Bone marrow (tissue), 2 donors: ENCODE measurements at regions not wholly inside any gene's neighbourhood (a gene's known extent, or its start where the extent isn't known, plus 50 kb on each side); places are given as distances from the start of the nearest gene placed in this dataset.

ENCODE experiments used
- DNase-seq, 2 donors: peaks; one replicate each; lab custom pipeline; 2025; lab: John Stamatoyannopoulos, UW

DNA sequence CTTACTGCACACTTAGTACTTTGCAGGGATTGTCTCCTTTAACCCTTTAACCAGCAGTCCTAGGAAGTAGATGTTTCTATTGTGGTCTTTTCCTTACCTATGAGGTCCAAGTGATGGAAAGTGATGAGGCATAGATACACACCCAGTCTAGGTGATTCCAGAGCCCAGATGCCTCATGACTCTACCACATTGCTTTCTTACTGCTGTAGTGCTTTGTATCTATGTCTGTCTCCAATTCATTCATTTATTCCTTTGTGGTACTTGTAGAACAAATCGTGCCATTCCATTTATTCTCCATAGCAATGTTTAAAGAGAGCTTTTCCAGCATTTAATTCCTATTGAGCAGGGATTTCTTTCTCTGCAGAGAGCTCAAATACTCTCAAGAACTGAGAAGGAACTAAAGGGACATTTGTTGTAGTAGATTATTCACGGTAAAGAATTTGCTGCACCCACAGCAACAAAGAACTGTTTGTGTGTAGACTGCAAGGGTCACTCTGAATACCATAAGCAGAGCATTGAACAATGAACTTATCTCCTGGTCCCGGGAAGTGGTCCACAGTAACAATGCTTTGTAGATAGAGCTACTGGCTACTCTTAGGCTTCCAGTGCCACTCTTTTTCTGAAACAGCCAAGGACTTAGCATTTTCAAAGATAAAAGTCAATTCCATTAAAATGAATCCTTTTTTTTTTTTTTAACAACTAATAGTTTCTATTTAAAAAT lies 337.0 kb downstream of the PTEN start:
- DNase-seq = no peak

GRCh38 chr10:88205842-88206446 lies 342.5 kb downstream of the PTEN start:
- no peak for DNase-seq

DNA sequence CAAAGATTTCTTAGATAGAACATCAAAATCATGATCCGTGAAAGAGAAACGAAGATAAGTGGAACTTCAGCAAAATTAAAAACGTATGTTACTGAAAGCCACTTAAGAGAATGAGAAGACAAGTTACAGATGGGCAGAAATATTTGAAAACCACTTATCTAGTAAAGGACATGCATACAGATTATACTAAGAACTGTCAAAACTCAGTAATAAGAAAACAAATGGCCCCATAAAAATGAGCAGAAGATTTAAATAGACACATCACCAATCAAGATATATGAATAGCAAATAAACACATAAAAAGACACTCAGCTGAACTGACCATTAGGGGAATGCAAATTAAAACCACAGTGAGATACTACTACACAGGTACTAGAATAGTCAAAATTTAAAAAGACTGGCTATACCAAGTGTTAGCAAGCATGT lies 343.7 kb downstream of the PTEN start:
- DNase-seq = no peak

DNA sequence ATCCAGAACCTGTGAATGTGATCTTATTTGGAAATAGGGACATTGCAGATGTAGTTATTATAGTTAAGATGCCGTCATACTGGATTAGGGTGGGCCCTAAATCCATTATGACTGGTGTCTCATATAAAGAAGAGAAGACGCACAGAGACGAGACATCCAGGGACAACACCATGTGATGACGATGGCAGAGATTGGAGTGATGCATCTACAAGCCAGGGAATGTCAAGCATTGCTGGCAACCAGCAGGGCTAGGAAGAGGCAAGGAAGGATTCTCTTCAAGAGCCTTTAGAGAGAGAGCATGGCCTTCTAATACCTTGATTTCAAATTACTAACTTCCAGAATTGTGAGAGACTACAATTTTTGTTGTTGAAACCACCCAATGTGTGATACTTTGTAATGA lies 345.8 kb downstream of the PTEN start:
- DNase-seq = no peak

DNA sequence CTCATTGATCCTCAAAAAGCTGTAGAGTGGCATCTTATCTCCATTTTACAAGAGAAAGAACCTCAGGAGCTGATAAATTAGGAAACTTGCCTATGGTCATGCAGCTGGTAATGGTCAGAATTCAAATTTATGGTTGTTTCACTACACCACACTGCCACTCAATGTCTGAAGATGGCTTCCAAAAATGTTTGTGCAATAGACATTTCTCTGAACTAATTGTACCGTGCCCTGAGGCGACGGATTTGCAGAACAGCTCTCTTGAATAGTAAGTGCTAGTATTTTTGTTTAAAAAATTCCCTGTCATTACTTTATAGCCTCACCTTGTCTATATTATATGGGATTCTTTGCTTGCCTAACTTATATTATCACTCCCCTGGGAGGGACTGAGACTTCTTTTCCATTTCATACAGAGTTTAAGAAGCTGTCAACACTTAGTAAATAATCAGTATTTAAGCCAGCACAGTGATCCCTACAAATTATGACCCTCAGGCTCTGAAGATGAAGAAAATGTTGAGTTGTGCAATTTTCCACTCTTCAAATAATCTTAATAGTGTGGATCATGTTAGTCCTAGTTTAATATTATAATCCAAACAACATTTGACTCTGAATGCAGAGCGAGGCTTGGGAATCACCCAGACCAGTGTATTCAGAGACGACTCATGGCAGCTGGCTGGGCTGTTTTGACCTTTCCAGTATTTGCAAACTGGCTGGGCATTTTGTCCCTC lies 346.6 kb downstream of the PTEN start:
- DNase-seq = no peak

DNA sequence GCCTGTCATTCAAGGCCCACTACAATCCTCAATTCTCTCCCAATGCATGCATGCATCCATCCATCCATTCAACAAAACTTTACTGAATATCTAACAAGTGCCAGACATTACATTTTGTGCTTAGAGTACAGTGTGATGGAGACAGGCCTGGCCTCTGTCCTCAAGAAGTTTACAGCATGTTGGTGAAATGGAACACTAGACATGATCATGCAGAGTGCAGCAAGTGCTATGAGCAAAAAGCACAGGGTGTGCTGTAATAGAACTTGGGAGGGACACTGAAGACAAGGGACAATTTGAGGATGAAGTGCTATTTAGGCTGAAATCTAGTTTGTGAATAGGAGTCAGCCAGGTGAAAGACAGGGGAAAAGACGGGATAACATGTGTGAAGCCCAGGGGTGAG lies 347.8 kb downstream of the PTEN start:
- DNase-seq = no peak

DNA sequence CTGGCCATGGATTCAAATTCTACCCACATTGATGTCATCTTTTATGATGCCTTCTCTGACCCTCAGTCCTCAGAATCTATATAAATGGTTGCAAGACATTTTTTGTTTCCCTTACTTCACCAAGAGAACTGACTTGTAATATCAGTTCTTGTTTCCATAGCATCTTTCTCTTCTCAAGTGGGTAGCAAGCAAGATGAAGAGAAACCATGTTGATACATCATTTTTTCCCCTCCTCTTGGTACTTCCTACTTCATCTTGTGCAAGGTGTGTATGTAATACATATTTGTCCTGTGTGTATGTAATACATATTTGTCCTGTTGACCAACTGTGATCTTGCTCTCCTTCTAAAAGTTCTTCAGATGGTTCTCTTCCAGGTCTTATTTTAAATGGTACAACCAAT lies 348.6 kb downstream of the PTEN start:
- DNase-seq = no peak

GRCh38 chr10:88213065-88213605 lies 349.7 kb downstream of the PTEN start:
- DNase-seq = no peak

- DNase-seq = no peak
Measured at GRCh38 chr10:88216976-88217375, 353.6 kb downstream of the PTEN start.

- DNase-seq = no peak
Measured at GRCh38 chr10:88218362-88218761, 354.9 kb downstream of the PTEN start.

GRCh38 chr10:88219753-88220152 lies 356.3 kb downstream of the PTEN start:
- no peak for DNase-seq

- DNase-seq = no peak
Measured at GRCh38 chr10:88221010-88221973, 357.9 kb downstream of the PTEN start.

DNA sequence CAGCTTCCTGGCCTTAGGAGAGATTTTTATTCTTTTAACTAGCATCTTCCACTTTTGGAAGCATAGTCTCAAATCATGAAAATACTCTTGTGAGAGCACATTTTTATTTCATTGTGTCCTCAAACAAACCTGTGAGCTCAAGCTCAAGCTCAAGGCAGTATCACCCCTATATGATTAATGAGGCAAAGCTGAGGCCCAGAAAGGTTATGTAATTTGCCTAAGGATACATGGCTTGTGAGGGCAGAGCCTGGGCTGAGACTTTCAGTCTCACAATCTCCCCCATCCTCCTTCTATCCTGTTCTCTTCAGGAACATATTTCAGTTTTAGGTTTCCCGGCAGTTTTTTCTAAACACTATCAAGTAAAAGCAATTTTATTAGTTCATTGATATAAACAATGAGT lies 359.5 kb downstream of the PTEN start:
- DNase-seq = no peak
